Nephron progenitor cell (in vitro differentiated cells): ENCODE measurements at regions not wholly inside any gene's neighbourhood (a gene's known extent, or its start where the extent isn't known, plus 50 kb on each side); places are given as distances from the start of the nearest gene placed in this dataset.

Experiments used
- DNase-seq: peaks from one replicate; pipeline ENCODE4 v3.0.0; 2021
- H3K27ac Mint-ChIP-seq: 2 replicates; pipeline ENCODE4 v1.8.0; 2021; ENCODE audit warnings: mild to moderate bottlenecking, moderate library complexity, mixed read lengths
- H3K27me3 Mint-ChIP-seq: 2 replicates; pipeline ENCODE4 v1.8.0; 2021; ENCODE audit warnings: mild to moderate bottlenecking, low read depth, mixed read lengths; ENCODE audit not compliant: poor library complexity
- H3K36me3 Mint-ChIP-seq: 2 replicates; pipeline ENCODE4 v1.8.0; 2021; ENCODE audit warnings: low read depth, mixed read lengths
- H3K4me1 Mint-ChIP-seq: 2 replicates; pipeline ENCODE4 v1.8.0; 2021; ENCODE audit warnings: mixed read lengths
- H3K4me3 Mint-ChIP-seq: 2 replicates; pipeline ENCODE4 v1.8.0; 2021; ENCODE audit warnings: mild to moderate bottlenecking, moderate library complexity, mixed read lengths
- H3K9me3 Mint-ChIP-seq: 2 replicates; pipeline ENCODE4 v1.8.0; 2021; ENCODE audit warnings: mild to moderate bottlenecking, moderate library complexity, mixed read lengths
- TF ChIP-seq, protein P1 (sequence below): fragments of 200-600 bp; sonication (generic); IDR thresholded peaks from 2 replicates; pipeline ENCODE4 v1.5.0; 2021; ENCODE audit warnings: antibody characterized with exemption

DNA sequence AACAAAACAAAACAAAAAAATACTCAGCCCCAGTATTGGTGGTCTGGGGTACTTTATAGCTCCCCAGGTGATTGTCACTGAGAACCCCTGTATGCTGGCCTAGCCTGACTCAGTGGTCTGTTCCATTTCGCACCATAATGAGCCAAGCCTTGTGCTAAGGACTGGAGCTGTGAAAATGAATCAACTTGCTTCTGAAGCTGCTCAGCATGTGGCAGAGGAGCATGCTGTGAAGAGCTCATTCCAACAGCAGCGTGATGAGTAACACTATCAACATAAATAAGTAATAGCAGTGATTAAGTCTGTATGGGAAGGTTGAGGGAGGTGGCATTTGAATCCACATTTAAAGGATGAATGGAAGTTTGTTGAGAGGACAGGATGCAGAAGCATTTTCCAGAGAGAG, 67.2 kb upstream of the ATL2 start:
- H3K9me3 Mint-ChIP-seq = no peaks in the 10 kb centered on the region
- no peak overlapping the region for H3K4me3 Mint-ChIP-seq
- H3K4me1 Mint-ChIP-seq = peaks cover 27% of the 10 kb centered on the region
- H3K36me3 Mint-ChIP-seq = no peaks in the 10 kb centered on the region
- no peak for DNase-seq
- H3K27ac Mint-ChIP-seq = no peak overlapping the region
- H3K27me3 Mint-ChIP-seq = peaks cover 86% of the 10 kb centered on the region
- TF ChIP-seq, protein P1, sequence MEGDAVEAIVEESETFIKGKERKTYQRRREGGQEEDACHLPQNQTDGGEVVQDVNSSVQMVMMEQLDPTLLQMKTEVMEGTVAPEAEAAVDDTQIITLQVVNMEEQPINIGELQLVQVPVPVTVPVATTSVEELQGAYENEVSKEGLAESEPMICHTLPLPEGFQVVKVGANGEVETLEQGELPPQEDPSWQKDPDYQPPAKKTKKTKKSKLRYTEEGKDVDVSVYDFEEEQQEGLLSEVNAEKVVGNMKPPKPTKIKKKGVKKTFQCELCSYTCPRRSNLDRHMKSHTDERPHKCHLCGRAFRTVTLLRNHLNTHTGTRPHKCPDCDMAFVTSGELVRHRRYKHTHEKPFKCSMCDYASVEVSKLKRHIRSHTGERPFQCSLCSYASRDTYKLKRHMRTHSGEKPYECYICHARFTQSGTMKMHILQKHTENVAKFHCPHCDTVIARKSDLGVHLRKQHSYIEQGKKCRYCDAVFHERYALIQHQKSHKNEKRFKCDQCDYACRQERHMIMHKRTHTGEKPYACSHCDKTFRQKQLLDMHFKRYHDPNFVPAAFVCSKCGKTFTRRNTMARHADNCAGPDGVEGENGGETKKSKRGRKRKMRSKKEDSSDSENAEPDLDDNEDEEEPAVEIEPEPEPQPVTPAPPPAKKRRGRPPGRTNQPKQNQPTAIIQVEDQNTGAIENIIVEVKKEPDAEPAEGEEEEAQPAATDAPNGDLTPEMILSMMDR = no peak

DNA sequence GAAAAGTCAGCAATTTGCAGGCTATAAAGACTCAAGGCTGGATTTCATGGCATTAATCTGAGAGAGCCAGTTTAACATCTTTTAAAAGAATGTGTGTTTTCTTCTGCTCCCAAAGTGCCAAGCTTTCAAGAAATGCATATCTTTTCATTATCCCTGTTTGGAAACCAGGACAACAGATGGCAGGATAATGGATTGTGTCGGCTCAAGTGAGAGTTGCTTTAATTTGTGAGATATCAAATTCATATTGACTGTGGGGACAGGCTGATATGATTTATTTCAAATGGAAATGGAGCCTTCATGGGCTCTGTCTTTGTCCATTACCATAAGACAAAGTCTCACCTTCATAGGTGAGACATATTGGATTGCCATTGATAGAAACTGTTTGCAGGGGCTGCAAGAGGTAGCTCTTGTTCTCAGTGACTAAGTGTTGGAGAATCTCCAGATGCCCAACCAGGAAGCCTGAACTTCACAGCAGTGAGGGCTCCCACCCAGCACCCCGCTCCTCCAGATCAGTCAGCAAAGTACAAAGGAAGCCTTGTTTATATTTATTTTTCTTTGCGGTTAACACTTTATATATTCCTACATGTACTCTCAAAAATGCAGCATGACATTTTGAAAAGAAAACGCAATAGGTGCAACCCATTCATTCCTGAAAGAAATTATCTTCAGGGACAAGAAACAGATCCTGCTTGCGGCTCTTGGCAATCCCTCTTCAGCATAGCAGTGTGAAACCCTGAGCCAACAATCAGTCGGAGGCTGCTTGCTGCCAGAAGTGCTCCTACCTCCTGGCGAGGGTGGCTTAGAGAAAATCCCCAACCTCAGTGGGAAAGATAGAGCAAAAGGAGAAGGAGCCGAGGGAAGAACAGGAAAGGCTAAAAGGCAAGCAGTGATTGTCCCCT, 65.8 kb upstream of the ATL2 start:
- H3K9me3 Mint-ChIP-seq = no peaks in the 10 kb centered on the region
- no peaks in the 10 kb centered on the region for H3K36me3 Mint-ChIP-seq
- H3K4me3 Mint-ChIP-seq = no peak overlapping the region
- H3K27me3 Mint-ChIP-seq = peaks cover 82% of the 10 kb centered on the region
- TF ChIP-seq, protein P1 = no peak
- peaks cover 34% of the 10 kb centered on the region for H3K4me1 Mint-ChIP-seq
- DNase-seq = no peak
- H3K27ac Mint-ChIP-seq = no peak overlapping the region

DNA sequence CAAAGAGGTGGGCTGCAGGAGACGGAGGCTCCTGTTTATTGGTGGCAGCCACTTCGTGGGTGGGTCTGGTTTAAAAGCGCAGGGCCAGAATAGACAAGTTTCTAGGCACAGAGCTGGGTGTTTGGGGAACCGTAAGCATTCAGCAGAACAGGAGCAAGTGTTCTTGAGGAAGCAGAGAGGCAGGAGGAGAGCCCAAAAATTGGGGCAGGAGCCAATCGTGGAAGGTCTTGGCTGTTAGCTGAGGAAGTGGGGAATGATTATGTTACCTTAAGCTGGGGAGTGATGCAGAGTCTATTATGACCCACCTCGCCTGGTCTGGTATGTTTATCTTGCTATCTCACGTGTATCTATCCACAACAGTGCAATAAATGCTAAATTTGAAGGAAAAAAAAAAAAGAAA, 64.3 kb upstream of the ATL2 start:
- TF ChIP-seq, protein P1 = no peak
- no peak overlapping the region for H3K27ac Mint-ChIP-seq
- DNase-seq = no peak
- peaks cover 76% of the 10 kb centered on the region for H3K27me3 Mint-ChIP-seq
- peaks cover 32% of the 10 kb centered on the region for H3K4me1 Mint-ChIP-seq
- no peaks in the 10 kb centered on the region for H3K9me3 Mint-ChIP-seq
- H3K4me3 Mint-ChIP-seq = no peak overlapping the region
- H3K36me3 Mint-ChIP-seq = no peaks in the 10 kb centered on the region

DNA sequence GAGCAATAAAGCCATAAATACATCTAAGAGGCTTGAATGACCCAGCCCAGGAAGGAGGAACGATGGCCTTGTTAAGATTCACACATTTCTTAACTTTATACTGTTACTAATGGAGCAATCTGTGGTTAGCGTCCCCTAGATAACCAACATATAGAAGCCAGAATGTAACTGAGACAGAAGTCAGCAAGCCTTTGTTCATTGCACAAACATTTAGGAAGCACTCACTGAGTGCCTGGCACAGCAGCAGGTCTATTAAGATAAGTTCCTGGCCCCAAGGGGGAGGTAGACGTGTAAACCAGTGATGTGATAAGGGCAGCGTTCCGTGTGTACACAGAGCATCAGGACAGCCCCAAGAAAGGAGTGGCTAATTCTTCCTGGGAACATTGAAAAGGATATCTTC, 63.6 kb upstream of the ATL2 start:
- H3K27me3 Mint-ChIP-seq = peaks cover 73% of the 10 kb centered on the region
- H3K27ac Mint-ChIP-seq = no peak overlapping the region
- TF ChIP-seq, protein P1 = no peak
- DNase-seq = no peak
- H3K36me3 Mint-ChIP-seq = no peaks in the 10 kb centered on the region
- no peak overlapping the region for H3K4me3 Mint-ChIP-seq
- peaks cover 35% of the 10 kb centered on the region for H3K4me1 Mint-ChIP-seq
- peaks cover 2% of the 10 kb centered on the region for H3K9me3 Mint-ChIP-seq

DNA sequence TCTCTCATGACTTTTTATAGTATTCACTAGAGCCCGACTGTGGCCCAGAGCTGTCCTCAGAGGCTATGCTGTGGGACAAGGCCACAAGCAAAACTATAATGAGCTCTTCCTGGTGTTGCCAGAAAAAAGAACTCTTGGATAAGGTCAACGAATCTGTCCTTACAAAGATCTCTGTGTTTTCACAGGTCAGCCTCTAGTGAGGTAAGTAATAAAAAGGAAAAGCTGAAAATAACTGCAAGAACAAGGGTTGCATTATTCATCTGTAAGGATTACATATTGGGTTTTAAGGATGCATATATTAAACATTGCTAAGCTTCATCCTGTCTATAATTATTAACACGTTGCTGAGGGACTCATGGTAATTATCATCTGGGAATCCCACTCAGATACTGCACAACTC, 62.8 kb upstream of the ATL2 start:
- peaks cover 7% of the 10 kb centered on the region for H3K9me3 Mint-ChIP-seq

More for the DNA sequence above, 62.8 kb upstream of the ATL2 start:
- H3K4me3 Mint-ChIP-seq = no peak overlapping the region
- peaks cover 35% of the 10 kb centered on the region for H3K4me1 Mint-ChIP-seq
- no peak for DNase-seq
- TF ChIP-seq, protein P1 = no peak
- no peaks in the 10 kb centered on the region for H3K36me3 Mint-ChIP-seq
- H3K27ac Mint-ChIP-seq = no peak overlapping the region
- peaks cover 76% of the 10 kb centered on the region for H3K27me3 Mint-ChIP-seq
